ENCODE measurements at regions not wholly inside any gene's neighbourhood (a gene's known extent, or its start where the extent isn't known, plus 50 kb on each side); places are given as distances from the start of the nearest gene placed in this dataset.

- ChIA-PET CTCF (ENCODE audit: low intra/inter-chr PET ratio) (no interaction called here), POLR2A (interaction anchor here (0.6 kb wide), 1 partner anchor 1289 kb away, joined by 3 read pairs; no protein-coding TSS in a partner anchor)
- in situ Hi-C loops (cut with MboI): no loop called here
- H3K9ac ChIP-seq (ENCODE audit: insufficient read depth in 1 of 2, low read depth in 2 of 2, low read length in 2 of 2): no peak overlapping the region
- intact Hi-C loops (cut with micrococcal nuclease): no loop called here
- H3K9me3 ChIP-seq (replicated peaks; ENCODE audit: control insufficient read depth, insufficient read depth, low read depth, low read length): peaks cover 9% of the 10 kb centered on the region
- H3K9me1 ChIP-seq (ENCODE audit: control insufficient read depth, insufficient read depth, low read length): no peaks in the 10 kb centered on the region
- H3K4me2 ChIP-seq (ENCODE audit: insufficient read depth, low read length): no peak overlapping the region
- 0% methylated on average over 4 of the region's 4 CpGs for WGBS (ENCODE audit: insufficient coverage, low coverage, missing lambda C conversion rate)
- FAIRE-seq: no peak
- no peak for DNase-seq (ENCODE audit: extremely low read depth in 1 of 4, low spot score in 3 of 4)
- H3K4me1 ChIP-seq (replicated peaks in 1 of 2; ENCODE audit: control insufficient read depth in 2 of 2, insufficient read depth in 2 of 2, low read length in 2 of 2): no peaks in the 10 kb centered on the region
- no peaks in the 10 kb centered on the region for H4K20me1 ChIP-seq (replicated peaks; ENCODE audit: control insufficient read depth, insufficient read depth, low read length)
- H3K79me2 ChIP-seq (ENCODE audit: control insufficient read depth, insufficient read depth, low read length): no peaks in the 10 kb centered on the region
- H3K4me3 ChIP-seq: no peak overlapping the region
- no peaks in the 10 kb centered on the region for H3K36me3 ChIP-seq (ENCODE audit: control insufficient read depth, insufficient read depth, low read length)
- H2AFZ ChIP-seq (ENCODE audit: low read depth, low read length): no peak overlapping the region
- H3K27ac ChIP-seq (ENCODE audit: extremely low read depth, low read depth, low read length): no peak overlapping the region
- no peak for ATAC-seq
- peaks cover 0 to 3% of the 10 kb centered on the region in 2 experiments; a peak in 3 of 5 replicates for H3K27me3 ChIP-seq (ENCODE audit: control insufficient read depth in 2 of 2, insufficient read depth in 2 of 2, low read length in 2 of 2)
- no TSS peak for BruUV-seq (replicated peaks)
- TF ChIP-seq ZNF398 (CRISPR knock-in tag; IDR thresholded peaks at IDR 0.05) (no peak), GABPB2 (CRISPR knock-in tag; conservative IDR thresholded peaks at IDR 0.05) (no peak), MYBL2 (IDR thresholded peaks at IDR 0.05; ENCODE audit: low read depth) (no peak), MYBL2 (CRISPR knock-in tag; IDR thresholded peaks at IDR 0.05; ENCODE audit: borderline replicate concordance) (no peak), MBD1 (CRISPR knock-in tag; IDR thresholded peaks at IDR 0.05) (no peak), ZNF583 (CRISPR knock-in tag; IDR thresholded peaks at IDR 0.05) (no peak), NFXL1 (CRISPR knock-in tag; IDR thresholded peaks at IDR 0.05) (no peak), ETV6 (IDR thresholded peaks at IDR 0.05; ENCODE audit: borderline replicate concordance in 1 of 2, low read depth in 2 of 2, low read length in 1 of 2) (no peak), ETV6 (CRISPR knock-in tag; IDR thresholded peaks at IDR 0.05; ENCODE audit: borderline replicate concordance) (no peak), PHF20 (IDR thresholded peaks at IDR 0.05; ENCODE audit: partially characterized antibody) (no peak), SFPQ (IDR thresholded peaks at IDR 0.05; ENCODE audit: low read depth, low read length) (no peak), CREBBP (IDR thresholded peaks at IDR 0.05; ENCODE audit: low read depth, low read length) (no peak), KAT8 (IDR thresholded peaks at IDR 0.05; ENCODE audit: low read depth) (no peak), L3MBTL2 (IDR thresholded peaks at IDR 0.05) (no peak), TFE3 (CRISPR knock-in tag; IDR thresholded peaks at IDR 0.05) (no peak), POLR3G (IDR thresholded peaks at IDR 0.05; ENCODE audit: extremely low read depth, insufficient read length, insufficient replicate concordance) (no peak)
Measured at GRCh38 chr10:123250640-123251039, 96.4 kb downstream of the BUB3 start.
